ENCODE measurements at regions not wholly inside any gene's neighbourhood (a gene's known extent, or its start where the extent isn't known, plus 50 kb on each side); places are given as distances from the start of the nearest gene placed in this dataset.

DNA sequence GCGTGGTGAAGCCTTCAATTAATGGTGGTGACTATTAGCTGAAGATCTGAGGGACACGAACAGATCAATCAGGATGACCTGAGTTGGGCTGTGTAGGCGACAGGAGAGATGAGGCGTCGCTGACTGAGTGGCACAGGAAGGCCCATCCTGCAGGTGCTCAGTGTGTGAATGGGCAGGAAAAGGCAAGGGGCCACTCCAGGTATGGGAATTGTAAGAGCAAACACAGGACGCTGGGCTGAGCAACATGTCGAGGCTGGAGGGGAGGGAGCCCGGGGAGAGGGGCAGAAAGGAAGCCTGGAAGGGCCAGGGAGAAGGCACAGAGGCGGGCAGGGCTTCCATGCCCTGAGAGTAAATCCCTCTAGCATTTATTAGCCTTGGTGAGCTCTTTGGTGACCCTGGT lies 151.0 kb downstream of the VEGFA start:
- no peak for DNase-seq (ENCODE audit: low read depth)

DNA sequence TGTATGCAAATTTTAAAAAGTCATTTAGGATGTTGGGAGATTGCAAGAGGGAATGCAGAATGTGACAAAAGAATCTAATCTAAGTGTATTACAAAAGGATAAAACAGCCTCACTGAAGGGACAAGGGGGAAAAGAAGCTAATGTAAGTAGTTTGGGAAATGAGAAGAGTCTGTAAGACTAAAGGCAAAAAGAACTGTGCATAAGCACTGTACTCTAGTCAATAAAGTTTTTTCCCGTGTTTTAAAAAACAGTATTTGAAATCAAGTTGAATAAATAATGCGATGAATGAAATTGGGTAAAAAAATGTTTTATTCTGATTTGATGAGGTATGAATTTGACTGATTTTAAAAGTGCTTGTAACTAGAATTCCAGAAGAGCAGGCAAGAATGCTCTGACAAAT lies 149.8 kb downstream of the VEGFA start:
- no peak for DNase-seq (ENCODE audit: low read depth)

DNA sequence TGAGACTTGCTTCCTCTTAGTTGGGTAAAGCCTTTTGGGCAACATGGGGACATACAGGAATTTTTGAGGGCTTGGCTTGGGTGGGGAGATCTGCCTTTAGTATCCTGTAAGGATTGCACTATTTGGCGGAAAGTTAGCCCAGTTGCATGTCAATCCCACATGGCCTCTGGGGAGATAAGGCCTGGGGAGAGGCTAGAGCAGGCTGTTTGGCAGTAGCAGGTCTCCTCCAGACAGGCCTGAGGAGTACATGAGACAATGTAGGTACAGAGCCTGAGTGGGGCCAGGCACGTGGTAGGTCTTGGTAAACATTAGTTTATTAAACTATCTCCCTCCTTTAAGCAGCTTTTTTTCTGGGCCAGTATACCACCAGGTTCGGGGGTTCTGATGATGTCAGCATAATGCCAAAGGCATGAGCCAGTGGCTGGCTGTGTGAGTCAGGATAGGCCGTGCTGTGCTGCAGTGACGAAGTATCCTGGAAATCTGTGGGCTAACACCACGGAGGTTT lies 147.9 kb downstream of the VEGFA start:
- DNase-seq (ENCODE audit: low read depth), result no peak

DNA sequence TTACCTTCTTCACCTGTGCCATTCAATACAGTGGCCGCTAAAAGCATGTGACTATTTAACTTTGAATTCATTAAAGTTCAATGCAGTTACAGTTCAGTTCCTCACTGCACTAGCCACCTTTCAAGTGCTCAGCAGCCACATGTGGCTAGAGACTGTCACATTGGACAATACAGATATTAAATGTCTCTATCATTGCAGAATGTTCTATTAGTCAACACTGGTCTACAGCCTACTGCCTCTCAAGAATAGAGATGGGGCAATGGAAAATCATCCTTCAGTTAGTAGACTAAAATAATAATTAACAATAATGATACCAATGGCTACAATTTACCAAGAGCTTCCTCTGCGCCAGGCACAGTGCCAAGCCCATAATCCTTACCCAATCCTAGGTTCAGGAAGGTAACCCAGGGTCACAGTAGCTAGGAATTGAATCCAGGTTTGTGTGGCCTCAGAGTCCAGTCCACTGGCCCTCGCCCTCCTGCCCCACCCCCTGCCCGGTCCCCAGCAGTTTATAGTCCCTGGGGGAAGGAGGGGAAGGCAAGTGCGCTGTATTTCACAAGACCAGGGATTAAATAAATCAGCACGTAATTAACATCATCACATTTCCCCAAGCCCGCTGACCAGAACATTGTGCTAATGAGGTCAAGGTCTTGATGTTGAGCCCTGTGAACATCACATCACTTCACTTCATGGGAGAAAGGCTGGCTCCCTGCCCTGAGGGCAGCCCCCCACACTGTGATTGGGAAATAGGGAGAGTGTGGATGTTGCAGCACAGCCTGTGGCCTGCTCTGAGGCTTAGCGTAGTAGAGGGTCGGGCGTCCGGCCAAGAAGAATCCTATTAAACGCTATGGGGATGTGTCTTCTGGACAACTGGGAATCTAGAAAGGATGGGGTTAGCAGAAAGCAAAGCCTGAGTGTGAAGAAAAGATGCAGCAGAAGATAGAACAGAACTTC lies 147.2 kb downstream of the VEGFA start:
- no peak for DNase-seq (ENCODE audit: low read depth)

DNA sequence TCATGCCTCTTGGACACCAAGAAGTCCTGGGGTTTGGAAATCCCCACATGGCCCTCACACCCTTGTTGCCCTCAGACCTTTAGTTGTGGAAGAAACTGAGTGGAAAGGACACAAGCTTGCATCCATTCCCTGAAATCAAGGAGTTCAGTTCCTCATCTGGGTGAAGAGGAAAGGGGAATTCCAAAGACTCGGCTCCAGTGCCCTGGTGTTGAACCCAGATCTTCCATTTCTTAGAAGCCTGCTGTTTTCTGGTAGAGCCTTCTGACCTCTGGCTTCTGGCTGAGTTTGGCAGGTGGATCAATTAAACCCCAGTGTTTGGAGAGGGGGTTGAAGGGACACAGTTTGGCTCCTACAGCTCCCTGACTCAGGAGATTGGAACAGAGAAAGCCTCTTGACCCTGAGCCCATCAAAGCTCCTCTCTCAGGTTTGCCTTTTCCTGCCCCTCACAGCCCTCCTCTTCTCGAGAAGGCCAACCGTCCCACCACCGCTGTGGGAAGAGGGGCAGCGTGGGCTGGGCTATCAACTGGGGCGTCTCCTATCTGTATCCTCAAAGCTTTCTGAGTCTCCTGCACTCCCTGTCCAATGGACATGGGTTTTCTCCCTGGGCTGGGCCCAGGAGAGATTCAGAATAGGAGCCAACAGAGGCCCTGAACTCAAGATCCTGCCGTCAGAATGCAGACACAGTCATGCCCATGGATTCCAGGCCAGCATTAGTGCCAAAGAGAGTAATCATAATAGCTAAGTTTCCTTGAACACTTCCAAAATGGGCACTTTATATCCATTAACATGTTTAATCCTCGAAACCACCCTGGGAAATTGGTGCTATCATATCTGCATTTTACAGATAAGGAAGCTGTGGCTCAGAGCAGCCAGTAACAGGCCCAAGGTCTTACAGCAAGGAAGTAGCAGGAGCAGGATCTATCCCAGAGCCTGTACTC lies 146.2 kb downstream of the VEGFA start:
- no peak for DNase-seq (ENCODE audit: low read depth)

DNA sequence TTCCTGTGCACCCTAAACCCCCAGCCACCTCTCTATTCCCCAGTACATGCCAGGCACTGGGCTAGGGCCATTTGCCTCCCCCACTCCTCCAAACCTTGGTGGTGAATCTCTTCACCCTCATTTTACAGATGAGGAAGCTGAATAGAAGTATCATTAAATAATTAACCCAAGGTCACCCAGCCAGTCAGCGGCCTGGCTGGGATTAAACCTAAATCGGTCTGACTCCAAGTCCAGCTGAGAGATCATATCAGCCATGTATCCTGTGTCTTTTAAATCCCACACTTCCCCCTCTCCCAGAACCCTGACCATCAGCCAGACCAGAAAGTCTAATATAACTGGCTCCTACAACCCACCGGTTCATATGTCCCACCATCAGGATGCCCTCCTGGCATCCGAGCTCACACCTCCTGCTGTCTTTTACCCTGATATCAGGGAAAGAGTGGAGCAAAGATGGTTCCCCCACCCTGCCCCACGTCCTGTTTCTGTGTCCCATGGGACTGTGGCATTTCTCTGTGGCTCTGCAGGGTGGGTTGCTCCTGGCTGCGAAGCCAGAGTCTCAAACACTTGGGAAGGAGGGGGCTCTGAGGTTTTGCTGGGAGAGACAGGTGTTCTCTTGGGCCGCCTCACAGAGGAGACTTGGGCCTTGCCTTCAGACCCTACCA lies 145.3 kb downstream of the VEGFA start:
- no peak for DNase-seq (ENCODE audit: low read depth)

DNA sequence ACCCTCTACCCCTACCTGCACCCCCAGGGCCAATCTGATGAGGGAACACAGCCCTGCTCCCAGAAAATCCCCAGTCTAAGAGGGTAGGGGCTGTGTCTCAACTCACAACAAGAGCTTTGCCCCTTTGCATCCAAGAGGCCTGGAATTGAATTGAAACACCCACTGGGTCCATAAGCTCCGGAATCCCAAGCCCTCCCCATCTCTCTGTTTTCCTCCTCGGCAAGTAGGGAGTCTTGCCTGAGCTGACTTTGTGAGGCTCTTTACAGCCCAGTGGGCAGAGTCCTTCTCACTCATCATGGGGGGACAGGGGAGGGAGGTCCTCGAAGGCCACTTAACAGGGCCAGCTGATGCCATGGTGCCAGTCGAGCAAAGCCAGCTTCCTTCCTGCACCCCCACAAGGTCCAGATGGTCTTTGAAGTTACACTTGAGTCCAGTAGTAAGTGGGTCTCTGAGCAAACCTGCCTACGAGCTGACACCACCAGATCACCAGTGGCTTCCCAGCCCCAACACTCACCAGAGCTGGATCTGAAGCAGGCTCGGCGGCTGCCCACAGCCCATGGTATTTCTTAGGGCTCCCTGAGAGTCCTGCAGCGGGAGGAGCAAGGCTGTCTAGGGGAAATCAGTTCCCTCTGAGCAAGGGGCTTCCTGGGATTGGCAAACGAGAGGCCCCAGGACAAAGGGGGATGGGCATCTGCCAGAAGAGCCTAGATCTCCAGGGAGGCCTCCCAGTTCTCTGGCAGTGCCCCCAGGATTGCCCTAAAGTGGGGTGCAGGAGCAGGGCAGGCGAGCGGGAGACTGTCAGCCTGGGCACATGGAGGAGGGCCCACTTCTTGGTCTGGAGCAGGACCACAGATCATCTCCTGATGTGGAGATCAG lies 144.5 kb downstream of the VEGFA start:
- DNase-seq (ENCODE audit: low read depth), result no peak

DNA sequence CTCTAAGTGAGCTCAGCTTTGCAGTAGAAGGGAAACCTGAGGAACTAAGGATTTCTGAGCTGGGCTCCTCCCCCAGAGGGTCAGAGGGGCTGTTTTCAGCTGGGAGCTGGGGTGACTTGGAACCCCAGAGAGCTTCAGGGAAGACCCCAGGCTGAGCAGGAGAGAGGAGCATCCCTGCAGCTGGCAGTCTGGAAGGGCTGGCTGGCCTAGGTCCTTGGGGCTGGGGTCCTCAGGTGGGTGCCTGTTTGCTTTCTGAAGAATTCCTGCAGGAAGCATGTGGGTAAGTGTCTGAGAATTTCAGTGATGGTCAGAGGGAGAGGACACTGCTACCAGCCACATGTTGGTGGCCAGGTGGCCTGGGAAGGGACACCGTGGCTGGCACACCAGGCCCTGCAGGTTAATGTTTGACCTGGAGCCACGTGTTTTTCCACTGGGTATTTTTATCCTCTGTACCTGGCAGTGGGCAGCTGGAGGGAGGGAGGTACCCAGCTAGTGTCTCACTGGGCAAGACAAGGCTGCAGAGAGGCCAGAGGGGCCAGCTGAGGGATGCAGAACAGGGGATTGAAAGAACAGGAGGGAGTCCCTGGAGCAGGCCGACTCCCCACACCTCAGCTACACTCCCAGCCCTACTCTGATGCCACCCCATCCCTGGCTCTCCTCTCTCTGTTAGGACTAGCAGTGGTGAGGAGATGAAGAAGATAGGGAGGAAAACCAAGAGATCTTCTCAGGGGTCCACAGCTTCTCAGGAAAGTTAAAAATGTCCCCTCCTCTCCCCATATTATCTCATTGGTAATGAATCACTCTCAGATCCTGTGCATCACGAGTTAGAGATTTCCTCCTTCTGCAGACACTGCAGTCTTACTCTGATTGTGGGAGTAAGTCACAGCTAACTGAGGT lies 143.6 kb downstream of the VEGFA start:
- no peak for DNase-seq (ENCODE audit: low read depth)

DNA sequence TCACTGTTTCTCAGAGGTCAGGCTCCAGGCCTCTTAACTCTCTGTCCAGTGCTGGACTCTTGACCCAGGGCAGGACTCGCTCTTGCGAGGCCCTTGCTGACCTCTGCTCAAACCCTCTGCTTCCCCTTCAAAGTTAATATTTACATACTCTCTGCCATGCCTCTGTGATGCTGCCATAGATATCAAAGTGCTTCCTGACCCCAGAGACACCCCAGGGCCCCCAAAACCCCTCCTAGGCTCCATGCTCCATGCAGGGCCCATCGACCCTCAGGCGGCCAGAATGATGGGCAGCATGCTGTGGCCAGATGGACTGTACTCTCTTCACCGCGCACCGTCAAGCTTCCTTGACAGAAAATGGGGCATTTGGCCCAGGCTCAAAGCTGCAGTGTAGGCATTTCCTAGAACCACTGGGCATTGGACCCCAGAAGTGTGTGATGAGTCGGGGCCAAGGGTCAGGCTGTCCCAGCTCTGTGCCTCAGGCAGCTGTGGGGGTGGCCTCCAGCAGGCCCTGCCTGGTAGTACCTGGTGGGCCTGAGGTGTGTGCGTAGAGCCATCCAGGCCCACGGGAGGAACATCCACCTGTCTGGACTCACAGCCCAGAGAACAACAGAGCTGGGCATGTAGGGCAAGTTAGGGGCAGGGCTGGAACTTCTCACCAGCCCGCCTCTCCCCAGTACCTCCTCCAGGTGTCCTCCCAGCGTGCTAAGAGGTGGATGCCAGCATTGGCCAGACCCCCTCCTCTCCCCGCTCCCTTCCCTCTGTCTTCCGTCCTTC lies 142.8 kb downstream of the VEGFA start:
- no peak for DNase-seq (ENCODE audit: low read depth)

DNA sequence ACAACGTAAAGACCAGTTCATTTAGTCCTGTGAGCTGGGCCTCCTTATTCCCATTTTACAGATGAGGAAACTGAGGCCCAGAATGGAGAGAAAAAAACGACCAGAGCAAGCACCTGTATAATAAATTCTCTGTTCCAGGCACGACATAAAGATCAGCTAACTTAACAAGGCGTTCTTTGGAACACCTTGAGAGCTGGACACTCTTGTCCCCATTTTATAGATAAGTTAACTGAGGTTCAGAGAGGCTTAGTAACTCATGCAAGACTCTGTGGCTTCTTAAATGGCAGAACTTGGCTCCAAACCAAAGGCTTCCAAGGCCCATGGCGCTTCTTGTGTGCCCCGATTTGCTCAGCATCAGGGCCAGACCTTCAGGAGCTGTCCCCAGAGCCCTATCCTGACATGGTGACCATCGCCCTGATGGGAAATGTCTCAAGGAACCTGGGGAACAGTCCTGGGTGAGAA lies 142.1 kb downstream of the VEGFA start:
- DNase-seq (ENCODE audit: low read depth), result no peak

DNA sequence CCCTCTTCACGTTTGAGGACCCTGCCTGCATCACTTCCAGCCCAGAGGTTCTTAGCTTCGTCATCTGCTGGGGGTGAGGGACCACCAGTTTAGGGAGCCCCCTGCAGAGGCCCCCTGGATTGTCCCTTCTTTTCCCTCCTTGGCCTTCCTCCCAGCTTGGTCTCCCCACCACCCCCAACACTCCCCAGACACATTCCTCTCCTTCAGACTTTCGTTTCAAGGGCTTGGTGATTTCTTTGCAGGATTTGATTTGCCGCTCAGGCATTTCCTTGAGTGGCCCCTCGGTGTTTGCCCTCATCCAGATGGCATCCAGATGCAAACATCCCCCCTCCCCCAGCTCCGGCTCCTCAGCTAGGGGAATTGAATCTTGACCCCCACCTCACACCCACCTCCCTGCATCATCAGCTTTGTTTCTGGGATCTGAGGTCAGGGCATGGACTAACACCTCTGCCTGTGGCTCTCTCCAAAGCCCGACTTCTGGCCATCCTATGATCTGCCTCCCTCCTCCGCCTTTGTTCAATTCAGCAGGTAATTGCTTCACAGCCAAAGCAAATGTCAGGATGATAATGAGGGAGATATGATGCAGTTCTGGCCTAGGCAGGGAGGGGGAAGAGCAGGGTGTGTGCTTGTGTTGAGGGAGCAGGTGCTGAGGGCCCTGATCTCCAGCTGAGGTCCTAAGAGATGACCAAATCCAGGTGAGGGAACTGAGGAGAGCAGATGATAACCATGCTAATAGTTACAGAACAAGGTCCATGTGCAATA lies 141.5 kb downstream of the VEGFA start:
- no peak for DNase-seq (ENCODE audit: low read depth)

DNA sequence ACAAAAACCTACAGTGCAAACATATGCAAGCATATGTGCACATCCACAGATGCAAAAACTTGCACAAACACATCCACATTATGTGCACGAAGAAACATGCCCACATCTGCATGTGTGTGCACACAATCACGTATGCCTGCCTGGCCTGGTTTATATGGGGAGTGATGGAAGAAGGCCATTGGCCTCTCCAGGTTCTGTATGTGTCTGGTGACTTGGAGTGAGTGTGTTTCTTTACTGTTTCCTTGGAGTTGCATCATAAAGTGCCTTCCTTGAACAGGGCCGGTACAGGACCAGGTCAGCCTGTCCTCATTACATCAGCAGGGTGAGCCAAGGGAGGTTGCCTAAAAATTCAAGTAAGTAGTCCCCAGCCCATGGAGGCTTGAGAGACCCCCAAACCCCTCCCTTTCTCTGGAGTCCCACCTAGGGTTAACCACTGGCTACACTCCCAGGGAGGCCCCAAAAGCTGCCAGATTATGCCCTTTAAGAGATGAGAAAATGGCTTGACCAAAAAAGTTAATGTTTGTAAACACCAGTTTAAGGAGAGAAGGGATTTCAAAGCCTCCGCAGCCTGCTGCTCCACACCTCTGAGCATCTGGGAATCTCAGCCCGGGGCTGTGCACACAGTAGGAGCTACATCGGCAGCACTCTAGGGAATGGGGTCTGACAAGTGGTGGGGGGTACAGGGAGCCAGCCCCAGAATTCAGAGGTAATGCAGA lies 140.8 kb downstream of the VEGFA start:
- no peak for DNase-seq (ENCODE audit: low read depth)

DNA sequence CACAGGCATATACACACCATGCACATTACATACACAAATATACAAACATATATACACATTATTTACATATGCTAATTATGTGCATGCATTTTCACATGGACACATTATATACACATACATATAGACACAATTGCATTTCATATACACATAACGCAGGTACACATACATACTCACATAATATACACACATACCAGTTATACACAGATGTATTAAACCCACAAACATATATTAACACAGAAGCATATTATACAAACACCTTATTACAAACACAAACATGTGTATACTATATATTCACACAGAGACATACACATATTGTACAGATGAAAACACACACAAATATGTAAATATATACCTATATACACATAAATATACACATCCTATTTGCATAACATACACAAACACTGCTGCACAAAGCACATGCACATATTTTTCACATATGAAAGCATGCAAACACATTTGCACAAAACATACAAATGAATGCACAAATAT lies 140.2 kb downstream of the VEGFA start:
- DNase-seq (ENCODE audit: low read depth), result no peak

DNA sequence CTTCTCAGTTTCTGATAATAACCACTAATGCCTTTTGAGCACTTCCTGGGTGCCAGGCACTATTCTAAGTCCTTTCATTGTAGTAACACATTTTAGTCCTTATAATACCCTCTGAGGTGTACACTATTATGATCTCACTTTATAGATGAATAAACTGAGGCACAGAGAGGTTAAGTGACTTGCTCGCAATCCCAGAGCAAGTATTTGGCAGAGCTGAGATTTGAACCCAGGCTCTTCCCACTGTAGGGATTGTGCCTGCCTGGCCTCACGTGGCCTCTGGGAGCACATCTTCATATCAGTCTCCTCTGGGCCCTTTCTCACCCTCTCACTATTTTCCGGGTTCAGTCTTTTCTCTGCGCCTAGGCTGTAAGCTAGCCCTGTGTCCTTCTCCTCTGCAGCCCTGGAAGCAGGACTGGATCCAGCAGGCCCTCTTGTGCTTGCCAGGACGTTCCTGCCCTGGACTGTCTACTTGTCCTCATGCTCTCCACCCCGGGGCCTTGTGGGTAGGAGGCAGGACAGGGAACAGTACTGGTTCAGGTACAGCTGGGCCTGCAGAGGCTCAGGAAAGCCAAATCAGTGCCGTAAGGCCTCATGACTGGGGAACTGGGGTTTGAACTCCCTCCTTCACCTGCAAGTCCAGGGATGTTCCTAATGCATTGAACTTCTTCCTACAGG lies 139.6 kb downstream of the VEGFA start:
- no peak for DNase-seq (ENCODE audit: low read depth)

DNA sequence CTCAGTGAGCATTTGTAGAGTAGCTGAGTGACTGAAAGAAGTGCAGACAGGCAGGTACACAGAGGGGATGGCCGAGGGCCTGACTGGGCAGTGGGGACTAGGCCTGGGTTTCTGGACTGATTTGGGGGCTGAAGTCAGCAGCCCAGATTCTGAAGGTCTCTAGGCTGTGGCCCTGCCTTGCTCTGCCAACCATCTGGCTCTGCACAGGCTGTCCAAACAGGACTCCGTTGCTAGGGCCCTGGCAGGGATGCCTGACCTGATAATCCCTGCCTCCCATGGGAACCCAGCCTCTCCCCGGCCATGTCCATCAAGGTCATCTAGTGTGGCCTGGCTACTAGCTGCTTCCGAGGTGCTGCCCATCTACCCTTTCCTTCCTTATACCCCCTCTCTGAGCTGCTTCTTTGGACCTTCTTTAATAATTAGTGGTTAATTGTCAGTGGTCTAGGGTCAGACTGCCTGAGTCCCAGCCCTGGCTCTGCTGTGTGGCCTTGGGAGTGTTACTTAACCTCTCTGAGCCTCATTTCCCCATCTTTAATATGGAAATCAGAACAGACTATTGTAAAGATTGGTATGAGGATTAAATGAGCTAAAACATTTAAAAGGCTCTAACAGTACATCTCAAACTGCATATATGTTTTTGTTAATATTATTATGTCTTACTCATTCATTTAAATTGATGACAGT lies 137.9 kb downstream of the VEGFA start:
- no peak for DNase-seq (ENCODE audit: low read depth)

DNA sequence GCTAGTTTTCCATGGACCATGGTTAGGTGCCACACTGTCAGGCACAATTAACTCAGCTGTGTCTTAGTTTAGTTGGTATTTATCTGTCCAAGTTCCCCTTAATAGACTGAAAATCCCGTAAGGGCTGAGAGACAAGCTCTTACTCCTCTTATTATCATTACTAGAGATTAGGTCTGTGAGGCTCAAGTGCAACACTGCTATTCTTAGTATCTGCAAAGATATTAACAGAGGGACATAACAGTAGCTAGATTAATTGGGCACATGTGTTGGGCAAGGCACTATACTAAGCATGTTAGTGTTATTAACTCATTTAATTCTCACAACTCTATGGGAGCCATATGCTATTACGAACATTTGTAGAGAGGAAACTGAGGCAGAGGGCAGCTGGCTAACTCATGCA lies 137.3 kb downstream of the VEGFA start:
- no peak for DNase-seq (ENCODE audit: low read depth)
